Germinal center (tissue), 1 donor: ENCODE measurements at regions not wholly inside any gene's neighbourhood (a gene's known extent, or its start where the extent isn't known, plus 50 kb on each side); places are given as distances from the start of the nearest gene placed in this dataset.

ENCODE experiments used
- DNase-seq: peaks from one replicate; pipeline ENCODE4 v3.0.0; 2012; ENCODE audit warnings: mixed read lengths, low spot score

DNA sequence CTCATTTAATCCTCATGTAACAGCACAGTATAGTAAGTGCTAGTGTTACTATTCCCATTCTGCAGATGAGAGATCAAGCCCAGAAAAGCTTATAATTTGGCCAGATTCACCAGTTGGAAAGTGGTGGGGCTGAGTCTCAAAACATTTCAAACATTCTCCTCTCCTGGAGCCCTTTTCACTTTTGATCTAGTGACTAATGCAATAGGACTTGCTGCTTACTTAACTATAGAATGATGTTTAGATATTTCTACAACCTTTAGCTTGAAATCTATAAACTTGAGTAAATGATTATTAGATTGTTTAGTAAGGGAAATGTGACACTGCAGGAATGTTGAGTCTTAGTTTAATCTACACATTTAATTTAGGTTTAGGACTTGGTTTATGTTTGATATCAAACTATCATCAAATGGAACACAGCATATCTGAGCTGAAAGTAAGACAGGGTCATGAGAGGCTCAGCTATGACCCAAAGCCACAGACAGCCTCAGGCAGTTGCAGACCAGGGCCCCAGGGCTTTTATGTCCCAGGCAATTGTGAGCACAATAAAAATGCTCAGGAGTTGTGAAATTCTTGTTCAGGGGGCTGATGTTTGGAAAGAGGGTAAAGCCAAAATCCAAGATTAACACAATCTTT lies 199.5 kb upstream of the HS3ST1 start:
- DNase-seq = no peak

DNA sequence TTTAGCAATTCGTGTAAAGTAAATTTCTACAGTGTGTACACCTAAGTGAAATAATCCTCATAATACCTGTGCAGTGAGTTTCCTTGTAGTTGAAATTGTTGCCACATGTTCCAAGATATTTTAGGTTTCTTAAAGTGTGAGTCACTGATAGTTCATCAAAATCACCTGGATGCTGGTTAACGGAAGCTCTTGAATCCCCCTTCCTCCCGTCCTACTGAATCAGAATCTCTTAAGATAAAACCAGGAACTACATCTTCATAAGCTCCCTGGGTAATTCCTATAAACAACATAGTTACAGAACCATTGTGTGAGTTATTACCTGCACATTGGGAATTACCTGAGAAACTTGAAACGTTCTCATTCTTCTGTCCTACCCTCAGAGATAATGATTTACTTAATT lies 197.4 kb upstream of the HS3ST1 start:
- no peak for DNase-seq

DNA sequence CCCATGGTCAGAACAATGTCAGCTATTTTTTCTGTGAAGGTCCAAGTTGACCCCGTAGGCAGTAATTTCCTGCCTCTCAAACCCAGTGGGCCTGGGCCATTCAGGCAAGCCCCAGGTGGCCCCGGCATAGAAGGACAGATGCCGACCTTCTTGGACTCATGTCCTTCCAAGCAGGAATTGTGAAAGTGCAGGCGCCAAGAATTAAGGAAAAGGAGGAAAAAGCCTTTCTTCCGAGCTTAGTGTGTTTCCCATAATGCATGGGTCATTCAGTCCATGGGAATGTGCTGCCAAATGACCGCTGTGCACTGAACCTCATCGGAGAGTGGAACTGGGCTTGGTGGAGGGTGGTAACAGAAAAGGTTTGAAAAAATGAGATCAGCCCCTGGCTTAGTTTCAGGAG lies 196.5 kb upstream of the HS3ST1 start:
- no peak for DNase-seq

DNA sequence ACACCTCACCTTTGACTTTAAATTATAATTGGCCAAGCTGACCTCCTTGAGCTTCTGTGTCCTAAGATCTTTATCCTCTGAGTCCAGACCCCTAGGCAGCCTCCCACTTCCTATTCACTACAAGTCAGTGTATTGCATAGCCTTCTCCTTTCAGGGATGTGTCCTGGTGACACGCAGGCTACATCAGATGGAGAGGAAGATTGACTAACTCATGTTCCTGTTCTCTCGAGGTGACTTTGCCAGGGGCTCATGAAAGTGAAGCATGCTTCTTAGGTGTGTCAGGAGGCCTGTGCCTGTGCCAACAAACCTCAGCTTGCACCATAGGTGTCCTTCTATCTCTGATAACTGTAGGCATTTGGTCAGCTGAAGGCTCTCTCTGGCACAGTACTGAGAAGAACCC lies 195.7 kb upstream of the HS3ST1 start:
- DNase-seq = no peak

DNA sequence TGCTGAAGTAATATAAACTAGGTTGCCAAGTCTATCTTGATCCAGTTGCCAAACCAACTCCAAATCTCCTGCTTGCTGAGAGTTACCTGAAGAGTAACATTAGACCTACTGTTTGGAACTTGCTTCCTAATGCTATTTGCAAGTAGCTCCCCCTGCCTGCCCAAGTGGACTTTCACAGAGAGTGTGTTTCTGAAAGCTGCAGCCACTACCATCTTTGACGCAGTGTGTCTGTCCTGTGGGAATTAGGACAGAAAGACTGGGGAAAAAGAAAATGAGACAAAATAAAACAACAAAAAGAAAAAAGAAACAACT lies 195.0 kb upstream of the HS3ST1 start:
- no peak for DNase-seq

DNA sequence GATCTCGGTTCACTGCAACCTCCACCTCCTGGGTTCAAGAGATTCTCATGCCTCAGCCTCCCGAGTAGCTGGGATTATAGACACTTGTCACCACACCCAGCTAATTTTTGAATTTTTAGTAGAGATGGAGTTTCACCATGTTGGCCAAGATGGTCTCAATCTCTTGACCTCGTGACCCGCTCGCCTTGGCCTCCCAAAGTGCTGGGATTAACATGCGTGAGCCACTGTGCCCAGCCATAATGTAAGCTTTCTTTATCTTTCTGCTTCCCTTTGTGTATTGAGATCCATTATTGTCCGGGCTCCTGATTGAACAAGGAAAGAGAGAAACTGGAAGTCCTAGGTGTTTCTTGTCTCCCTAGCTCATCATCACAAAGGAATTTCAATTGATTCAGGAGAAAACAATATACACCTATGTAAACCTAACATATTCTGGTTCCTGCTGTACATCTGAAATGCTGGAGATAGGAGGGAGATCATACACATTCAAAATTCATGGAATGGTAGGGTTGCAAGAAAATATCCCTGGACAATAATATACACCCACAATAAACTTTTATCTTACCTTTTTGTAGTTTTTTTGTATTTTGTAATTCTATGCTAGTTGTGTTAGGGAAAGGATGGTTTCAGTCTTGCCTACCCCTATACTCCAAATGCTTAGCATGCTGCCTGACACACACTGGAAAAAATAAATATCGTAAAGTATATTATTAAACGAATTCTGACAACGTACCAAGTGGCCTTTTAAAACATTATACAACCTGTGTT lies 194.4 kb upstream of the HS3ST1 start:
- DNase-seq = no peak

DNA sequence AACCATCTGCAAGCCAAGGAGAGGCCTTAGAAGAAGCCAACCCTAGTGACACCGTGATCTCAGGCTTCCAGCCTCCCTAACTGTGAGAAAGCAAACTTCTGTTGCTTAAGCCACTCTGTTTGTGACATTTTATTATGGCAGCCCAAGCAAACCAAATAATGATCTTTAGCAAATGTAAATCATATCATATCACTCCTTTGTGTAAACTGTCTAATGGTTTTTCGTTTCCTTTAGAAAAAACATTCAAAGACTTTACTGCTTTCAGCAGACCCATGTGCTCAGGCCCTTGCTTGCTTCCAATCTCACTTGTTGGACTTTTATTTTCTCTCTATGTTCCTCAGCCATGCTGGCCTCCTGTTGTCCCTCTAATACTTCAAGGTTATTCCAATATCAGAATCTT lies 192.2 kb upstream of the HS3ST1 start:
- DNase-seq = no peak

DNA sequence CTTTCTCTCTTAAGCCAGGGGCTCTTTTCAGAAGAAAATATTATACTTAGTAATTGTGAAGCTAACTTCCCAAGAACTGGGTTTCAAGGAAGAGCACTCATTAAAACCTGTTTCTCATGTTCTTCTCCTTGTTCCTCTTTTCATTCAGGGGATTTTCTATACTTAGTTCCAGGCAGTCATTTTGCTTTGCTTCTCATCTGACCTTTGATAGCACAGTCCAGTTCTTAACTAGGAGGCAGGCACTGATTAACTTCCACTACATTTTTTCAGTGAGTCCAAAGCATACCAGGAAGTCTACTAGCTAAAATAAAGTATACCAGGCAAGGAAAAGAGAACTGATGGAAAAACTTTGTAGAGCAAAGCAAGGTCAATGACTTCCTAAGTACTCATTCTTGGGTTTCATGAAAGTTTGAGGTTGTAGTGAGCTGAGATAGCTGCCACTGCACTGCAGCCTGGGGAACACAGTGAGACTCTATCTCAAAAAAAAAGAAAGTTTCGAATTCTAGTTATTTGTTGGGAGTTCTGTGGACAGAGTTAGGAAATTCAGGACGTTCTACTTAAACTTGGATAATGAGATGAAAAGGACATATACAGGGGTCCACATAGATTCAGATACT lies 190.1 kb upstream of the HS3ST1 start:
- no peak for DNase-seq

DNA sequence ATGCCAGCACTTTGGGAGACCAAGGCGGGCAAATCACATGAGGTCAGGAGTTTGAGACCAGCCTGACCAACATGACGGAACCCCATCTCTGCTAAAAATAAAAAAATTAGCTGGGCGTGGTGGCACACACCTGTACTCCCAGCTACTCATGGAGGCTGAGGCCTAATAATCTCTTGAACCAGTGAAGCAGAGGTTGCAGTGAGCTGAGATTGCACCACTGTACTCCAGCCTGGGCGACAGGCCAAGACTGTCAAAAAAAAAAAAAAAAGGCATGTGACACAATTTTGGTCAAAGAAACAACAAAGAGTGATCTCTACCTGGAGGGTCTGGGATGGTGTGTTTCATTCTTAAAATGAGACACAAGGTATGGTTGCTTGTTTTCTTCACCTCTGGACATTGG lies 188.2 kb upstream of the HS3ST1 start:
- no peak for DNase-seq

DNA sequence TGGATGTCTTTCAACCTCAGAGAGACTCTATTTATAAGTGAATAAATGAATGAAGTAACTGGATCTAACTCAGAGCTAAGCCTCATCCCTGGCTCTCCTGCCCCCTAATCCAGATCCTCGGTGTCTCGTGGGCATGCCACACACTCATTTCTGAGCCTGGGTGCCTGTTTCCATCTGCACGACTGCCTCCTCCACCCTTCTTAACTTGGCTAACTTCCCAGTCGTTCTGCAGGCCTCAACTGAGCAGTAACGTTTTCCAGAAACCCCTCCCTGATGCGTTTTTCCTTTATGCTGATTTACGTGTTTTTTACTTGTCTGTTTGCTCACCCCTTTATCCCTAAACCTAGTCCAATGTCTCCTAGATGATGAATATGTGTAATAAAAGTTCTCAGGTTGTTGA lies 186.9 kb upstream of the HS3ST1 start:
- no peak for DNase-seq

DNA sequence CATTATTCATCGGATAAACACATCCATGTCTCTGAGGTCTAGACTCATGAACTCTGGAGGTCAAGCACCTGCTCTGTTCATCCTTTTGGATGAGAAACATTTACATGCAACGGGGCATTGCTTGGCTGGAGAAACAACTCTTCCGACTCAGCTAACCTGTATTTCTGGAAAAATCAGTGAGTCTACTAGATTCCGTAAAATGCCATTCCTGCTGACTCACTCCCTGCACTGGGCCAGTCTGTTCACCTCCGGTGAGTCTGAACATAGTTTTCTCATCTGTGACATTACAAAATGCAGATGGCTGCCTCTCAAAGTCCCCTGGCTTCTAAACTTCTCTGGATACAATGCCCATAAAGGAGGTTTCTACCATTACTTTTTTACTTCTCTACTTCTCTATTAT lies 185.7 kb upstream of the HS3ST1 start:
- DNase-seq = no peak

DNA sequence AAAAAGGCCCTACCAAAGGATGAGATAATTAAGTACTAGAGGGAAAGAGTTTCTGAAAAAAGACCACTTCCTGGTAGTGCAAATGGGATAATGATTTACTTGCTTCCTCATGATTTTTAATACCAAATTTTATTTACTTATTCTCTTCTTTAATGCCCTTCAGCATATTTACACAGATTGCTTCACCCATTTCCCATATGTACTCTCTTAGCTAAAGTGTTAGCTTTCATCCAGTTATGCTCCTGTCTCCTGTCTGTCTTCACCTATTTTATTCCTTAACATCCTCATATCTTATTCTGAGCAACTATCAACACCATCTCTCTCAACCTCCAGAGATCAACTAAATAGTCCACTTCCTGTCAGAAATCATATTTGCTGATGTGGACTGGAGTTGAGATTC lies 183.2 kb upstream of the HS3ST1 start:
- no peak for DNase-seq

DNA sequence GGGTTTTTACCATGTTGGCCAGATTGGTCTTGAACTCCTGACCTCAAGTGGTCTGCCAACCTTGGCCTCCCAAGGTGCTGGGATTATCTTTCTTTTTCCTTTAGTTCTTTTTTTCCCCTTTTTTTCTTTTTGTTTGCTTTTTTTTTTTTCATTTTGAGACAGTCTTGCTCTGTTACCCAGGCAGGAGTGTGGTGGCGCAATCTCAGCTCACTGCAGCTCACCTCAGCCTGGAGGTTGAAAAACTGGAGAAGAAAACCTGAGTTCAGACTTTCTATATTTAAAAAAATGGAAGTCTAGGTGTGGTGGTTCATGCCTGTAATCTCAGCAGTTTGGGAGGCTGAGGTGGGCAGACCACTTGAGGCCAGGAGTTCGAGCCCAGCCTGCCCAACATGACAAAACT lies 181.1 kb upstream of the HS3ST1 start:
- DNase-seq = no peak

DNA sequence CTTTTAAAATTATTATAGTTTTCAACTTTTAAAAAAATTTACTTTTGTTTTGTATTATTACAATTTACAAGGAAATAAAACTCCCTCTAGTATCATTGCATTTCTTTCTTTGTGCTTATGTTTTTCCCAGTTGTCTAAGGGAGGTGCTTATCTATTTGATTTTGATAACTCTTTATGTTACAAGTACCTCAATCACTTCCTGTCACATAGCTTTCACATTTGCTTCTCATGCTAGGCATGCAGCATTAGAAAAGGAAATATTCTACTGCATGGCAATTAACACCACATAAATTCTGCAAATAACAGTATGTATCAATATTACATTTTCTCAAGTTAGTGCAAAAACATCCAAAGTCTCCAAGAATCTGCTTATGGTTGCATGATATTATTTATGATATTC lies 180.3 kb upstream of the HS3ST1 start:
- DNase-seq = no peak

DNA sequence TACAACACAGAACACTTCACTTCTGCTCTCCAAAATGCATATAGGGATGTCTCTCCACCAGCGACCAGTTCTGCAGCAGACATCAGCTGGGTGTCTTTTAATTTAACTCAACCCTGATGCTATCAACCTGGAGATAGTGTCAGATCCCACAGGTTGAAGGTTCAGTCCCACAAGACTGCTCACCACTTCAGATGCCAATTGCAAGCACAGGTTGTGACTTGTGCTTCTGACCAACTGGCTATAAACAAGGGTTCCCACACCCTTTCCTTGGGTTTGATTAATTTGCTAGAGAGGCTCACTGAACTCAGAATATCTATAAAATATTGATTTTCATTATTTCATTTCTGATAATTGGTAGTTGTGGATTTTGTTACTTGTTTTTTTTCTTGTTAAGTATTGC lies 177.4 kb upstream of the HS3ST1 start:
- DNase-seq = no peak

DNA sequence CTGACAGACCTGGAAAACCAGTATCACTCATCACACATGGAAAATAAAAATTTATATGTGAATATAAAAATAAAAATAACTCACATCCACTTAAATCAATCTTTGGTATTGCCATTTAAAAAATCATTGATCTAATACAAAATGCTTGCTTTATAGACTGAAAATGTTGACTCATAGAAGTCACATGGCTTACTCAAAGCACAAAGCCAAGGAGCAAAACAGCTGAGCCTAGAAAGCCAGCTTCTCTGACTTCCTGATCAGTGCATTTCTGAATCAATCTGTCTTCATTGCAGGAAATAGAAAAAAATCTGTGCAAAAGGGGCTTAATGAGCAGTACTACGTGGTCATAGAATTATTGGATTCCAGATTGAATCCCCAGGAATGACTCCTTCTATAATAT lies 176.9 kb upstream of the HS3ST1 start:
- no peak for DNase-seq

DNA sequence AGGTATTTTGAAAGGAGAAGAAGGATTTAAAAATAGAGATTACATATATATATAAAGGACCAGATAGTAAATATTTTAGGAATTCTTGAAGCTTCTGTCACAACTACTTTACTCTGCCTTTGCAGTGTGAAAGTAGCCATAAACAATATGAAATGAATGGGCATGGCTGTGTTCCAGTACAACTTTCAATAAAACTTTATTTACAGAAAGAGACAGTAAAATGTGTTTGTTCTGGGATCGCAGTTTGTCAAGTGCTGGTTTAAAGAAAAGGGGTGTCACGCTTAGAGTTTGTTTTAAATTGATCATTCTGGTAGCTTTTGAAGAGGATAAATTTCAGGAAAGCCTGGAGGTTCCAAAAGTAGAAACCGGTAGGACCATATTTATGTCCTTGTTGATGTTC lies 176.1 kb upstream of the HS3ST1 start:
- DNase-seq = no peak

DNA sequence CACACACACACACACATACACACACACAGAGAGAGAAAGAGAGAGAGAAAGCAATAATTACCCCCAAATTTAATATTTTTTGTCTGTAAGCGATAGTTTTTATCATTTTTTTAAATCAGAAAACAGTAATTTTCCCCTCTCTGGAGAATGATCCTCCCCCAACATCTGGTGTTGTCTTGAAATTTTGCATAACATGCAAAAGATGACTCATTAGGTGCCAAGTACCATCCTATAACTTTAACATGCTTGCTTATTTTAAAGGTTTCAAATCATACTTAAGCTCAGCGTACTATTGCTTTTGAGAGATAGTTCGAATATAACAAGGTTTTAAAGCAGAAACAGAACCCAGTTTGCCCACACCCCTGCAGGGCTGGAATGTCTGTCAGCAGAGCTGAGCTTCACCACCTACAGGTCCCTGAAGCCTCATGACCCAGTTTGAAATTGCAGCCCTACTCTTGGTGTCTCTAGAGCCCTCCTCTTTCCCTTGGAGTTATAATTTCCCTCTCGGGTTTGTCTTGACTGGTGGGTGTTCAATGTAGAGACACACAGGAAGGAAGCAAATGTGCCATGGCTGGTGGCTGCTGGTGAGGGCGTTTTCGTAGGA lies 175.0 kb upstream of the HS3ST1 start:
- DNase-seq = no peak

DNA sequence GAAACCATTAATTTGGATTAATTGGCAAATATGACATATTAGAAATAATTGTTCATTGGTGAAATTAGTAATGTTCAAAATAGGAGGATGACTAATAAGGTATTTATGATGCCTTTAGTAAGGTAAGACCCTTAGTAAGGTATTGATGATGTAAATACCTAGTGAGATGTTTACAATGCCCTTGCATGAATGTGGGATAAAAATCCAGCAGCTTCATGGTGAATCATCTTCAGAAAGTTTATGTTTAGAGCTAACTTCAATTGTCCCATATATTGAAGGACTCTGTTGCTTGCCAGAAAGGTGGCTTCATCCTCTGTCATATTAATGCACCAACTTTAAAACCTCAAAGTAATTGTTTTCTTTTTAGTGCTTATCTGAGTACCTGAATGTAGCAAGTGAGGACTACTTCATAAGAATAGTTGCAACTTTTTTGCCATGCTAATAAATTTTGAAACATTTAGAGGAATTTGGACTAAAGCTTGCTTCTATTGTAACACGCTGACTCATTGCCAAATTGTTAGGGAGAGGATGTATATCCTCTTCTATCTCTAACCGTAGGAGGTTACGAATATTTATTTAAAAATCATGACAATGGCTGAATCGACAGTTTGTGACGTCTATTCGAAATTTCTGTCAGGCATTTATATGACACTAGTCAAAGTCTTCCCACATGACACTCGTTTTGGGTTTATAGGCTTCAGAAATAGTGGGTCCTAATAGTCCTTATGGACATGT lies 174.1 kb upstream of the HS3ST1 start:
- DNase-seq = no peak

DNA sequence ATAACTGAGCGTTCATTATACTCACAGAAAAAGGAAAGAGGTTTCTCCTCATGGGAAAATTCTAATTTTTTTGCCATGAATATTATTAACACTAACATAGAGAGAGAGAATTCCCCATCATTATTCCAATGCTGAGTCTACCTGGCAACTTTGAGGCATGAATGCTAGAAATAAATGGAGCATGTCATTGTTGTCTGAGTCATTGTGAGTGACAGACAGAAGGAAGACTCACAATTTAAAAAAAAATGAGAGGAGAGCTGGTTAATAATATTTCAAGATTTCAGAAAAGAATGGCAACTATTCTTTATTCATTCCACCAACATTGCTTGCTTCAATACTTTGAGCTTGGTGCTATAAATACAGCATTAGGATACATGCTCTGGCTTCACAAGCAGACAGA lies 170.4 kb upstream of the HS3ST1 start:
- DNase-seq = no peak

DNA sequence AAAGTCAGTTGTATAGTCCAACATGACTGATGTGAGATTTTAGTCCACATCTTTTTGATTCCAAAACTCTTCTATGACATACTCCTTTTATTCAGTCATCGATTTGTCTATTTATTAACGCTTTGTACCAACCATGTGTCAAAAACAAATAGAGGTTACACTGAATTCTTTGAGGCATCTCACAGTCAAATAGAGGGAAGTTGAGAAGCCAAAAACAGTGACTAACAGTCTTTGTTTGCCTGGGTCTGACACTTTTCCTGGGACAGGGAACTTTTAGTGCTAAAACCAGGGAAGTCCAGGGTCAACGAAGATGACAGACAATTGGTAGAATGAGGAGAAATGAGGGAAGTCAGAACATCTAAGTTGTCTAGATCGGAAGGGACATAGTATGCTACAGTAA lies 169.9 kb upstream of the HS3ST1 start:
- DNase-seq = no peak

DNA sequence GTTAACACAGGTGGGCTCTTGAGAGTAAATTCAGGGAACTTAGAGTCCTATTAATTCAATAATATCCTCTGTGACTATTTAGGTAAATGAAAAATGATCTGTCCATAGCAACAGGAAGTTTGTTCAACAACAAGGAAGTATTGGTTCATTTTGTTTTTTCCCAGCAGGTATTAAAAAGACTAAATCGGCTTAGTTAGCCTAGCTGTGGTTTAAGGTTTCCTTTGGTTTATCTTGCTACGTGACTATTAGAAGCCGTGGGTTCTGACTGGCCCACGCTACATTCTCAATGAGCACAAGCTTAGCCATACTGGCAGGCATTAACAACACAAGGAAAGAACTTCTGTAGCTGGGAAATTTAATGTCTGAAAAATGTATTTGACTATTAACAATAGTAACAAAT lies 168.8 kb upstream of the HS3ST1 start:
- no peak for DNase-seq

DNA sequence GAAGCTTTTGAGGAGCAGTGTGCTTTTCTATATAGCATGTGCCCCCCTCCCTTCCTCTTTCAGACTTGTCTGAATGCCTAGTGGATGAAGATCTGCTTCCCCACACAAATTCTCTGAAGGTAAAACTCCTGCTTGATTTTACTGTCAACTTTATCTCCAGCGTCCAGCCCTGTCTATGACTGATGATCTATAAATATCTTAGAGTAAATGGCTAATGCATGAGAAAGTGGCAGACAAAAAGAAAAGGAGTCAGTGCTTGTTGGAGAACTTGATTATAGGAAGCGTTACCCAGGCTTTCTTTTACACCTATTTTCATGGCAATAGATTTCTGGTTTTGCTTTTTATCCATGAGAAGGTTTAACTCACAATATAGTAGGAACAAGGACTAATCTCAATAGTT lies 168.3 kb upstream of the HS3ST1 start:
- no peak for DNase-seq
